ENCODE measurements at regions not wholly inside any gene's neighbourhood (a gene's known extent, or its start where the extent isn't known, plus 50 kb on each side); places are given as distances from the start of the nearest gene placed in this dataset.

- TF ChIP-seq GATA3 (IDR thresholded peaks at IDR 0.05; ENCODE audit: low read depth, low read length): no peak
- TF ChIP-seq GATA2 (IDR thresholded peaks at IDR 0.05; ENCODE audit: low read depth, low read length): no peak
Measured at GRCh38 chr16:77093999-77094398, 97.0 kb upstream of the MON1B start.
